Esophagus muscularis mucosa (tissue), 4 donors: ENCODE measurements at regions not wholly inside any gene's neighbourhood (a gene's known extent, or its start where the extent isn't known, plus 50 kb on each side); places are given as distances from the start of the nearest gene placed in this dataset.

Experiments used
- DNase-seq: peaks from one replicate; pipeline ENCODE4 v3.0.0-alpha.2; 2017; ENCODE audit errors: extremely low spot score
- H3K27ac ChIP-seq, 4 donors: fragments of 200-600 bp; sonication (generic); replicated peaks in 1 of 4; 1 replicate in 3 of 4; 2 replicates in 1 of 4; pipeline ENCODE4 v1.5.1; 2016 to 2019; ENCODE audit warnings: mild to moderate bottlenecking in 1 of 4
- H3K27me3 ChIP-seq, 4 donors: fragments of 200-600 bp; sonication (generic); one replicate each; pipeline versions ENCODE4 v1.5.1 to v1.6.0; 2016 to 2019
- H3K36me3 ChIP-seq, 4 donors: fragments of 200-600 bp; sonication (generic); one replicate each; pipeline ENCODE4 v1.5.1; 2016 to 2019
- H3K4me1 ChIP-seq, 4 donors: fragments of 200-600 bp; sonication (generic); one replicate each; pipeline ENCODE4 v1.5.1; 2016 to 2019
- H3K4me3 ChIP-seq, 4 donors: fragments of 200-600 bp; sonication (generic); 1 replicate in 2 of 4; 2 replicates in 2 of 4; pipeline ENCODE4 v1.5.1; 2016 to 2019; ENCODE audit warnings: mild to moderate bottlenecking in 4 of 4, moderate library complexity in 1 of 4
- H3K9me3 ChIP-seq, 4 donors: fragments of 200-600 bp; sonication (generic); 1 replicate in 3 of 4; 2 replicates in 1 of 4; pipeline ENCODE4 v1.5.1; 2016 to 2019
- CTCF ChIP-seq, 3 experiments: fragments of 200-600 bp in 2 of 3; fragments of 450-650 bp in 1 of 3; sonication (generic) in 2 of 3; IDR thresholded peaks; one replicate each; pipeline ENCODE4 v1.5.1; 2017 to 2019; ENCODE audit warnings: antibody characterized with exemption in 3 of 3, mild to moderate bottlenecking in 2 of 3, moderate library complexity in 1 of 3
- EP300 ChIP-seq: sonication (generic); formaldehyde crosslinking; IDR thresholded peaks from one replicate; pipeline ENCODE4 v1.6.1; 2017; ENCODE audit warnings: antibody characterized with exemption
- POLR2A ChIP-seq: fragments of 450-650 bp; IDR thresholded peaks from one replicate; pipeline ENCODE4 v1.6.1; 2017; ENCODE audit warnings: antibody characterized with exemption, moderate library complexity, mild to moderate bottlenecking, low read depth
- POLR2AphosphoS5 ChIP-seq, 2 donors: sonication (generic); formaldehyde crosslinking; IDR thresholded peaks; one replicate each; pipeline ENCODE4 v1.6.1; 2017; ENCODE audit warnings: antibody characterized with exemption in 2 of 2
- WGBS: methylation state at CpG from one replicate; pipeline ENCODE4 v1.1.5; 2018; 5-methylcytosine and 5-hydroxymethylcytosine counted together
- intact Hi-C: fragments of 100-400 bp; cut with DNase I; formaldehyde crosslinking; loops from one replicate; pipeline ENCODE4 v1.15.1; 2023

GRCh38 chr19:29428071-29428470 lies 97.7 kb upstream of the VSTM2B start:
- Histone ChIP-seq H3K9me3 (no peaks in the 10 kb centered on the region), H3K27me3 (peaks cover 0 to 40% (median 0%) of the 10 kb centered on the region in 4 donors), H3K4me1 (no peaks in the 10 kb centered on the region), H3K36me3 (no peaks in the 10 kb centered on the region), H3K27ac (no peak overlapping the region), H3K4me3 (no peak overlapping the region)
- no peak for TF ChIP-seq CTCF (IDR thresholded peaks at IDR 0.05)
- TF ChIP-seq EP300, result no peak
- TF ChIP-seq POLR2A, result no peak
- TF ChIP-seq POLR2AphosphoS5 (IDR thresholded peaks at IDR 0.05), result no peak
- whole genome bisulfite sequencing, result 67% methylated on average over 5 of the region's 7 CpGs
- no peak for DNase-seq
- intact Hi-C loops, result no loop called here

GRCh38 chr19:29429021-29429420 lies 96.8 kb upstream of the VSTM2B start:
- no peaks in the 10 kb centered on the region for H3K36me3 ChIP-seq
- no peak for DNase-seq
- TF ChIP-seq POLR2AphosphoS5 (IDR thresholded peaks at IDR 0.05) (no peak), EP300 (no peak), POLR2A (no peak), CTCF (IDR thresholded peaks at IDR 0.05) (no peak)
- H3K27ac ChIP-seq, result no peak overlapping the region
- intact Hi-C loops, result no loop called here
- H3K4me3 ChIP-seq, result no peak overlapping the region
- 97% methylated on average over 6 of the region's 9 CpGs for WGBS
- no peaks in the 10 kb centered on the region for H3K4me1 ChIP-seq
- no peaks in the 10 kb centered on the region for H3K9me3 ChIP-seq
- peaks cover 0 to 50% (median 2%) of the 10 kb centered on the region in 4 donors for H3K27me3 ChIP-seq

GRCh38 chr19:29429581-29429980 lies 96.2 kb upstream of the VSTM2B start:
- no peaks in the 10 kb centered on the region for H3K4me1 ChIP-seq
- no peak overlapping the region for H3K4me3 ChIP-seq
- intact Hi-C loops, result no loop called here
- TF ChIP-seq CTCF (IDR thresholded peaks at IDR 0.05) (no peak), POLR2A (no peak), POLR2AphosphoS5 (IDR thresholded peaks at IDR 0.05) (no peak), EP300 (no peak)
- no peaks in the 10 kb centered on the region for H3K9me3 ChIP-seq
- no peaks in the 10 kb centered on the region for H3K36me3 ChIP-seq
- peaks cover 0 to 50% (median 2%) of the 10 kb centered on the region in 4 donors for H3K27me3 ChIP-seq
- DNase-seq, result no peak
- no peak overlapping the region for H3K27ac ChIP-seq
- WGBS, result 73% methylated on average over 15 of the region's 15 CpGs

GRCh38 chr19:29431332-29431731 lies 94.5 kb upstream of the VSTM2B start:
- H3K27ac ChIP-seq, result no peak overlapping the region
- DNase-seq, result no peak
- no peaks in the 10 kb centered on the region for H3K36me3 ChIP-seq
- no peak for TF ChIP-seq EP300
- TF ChIP-seq POLR2AphosphoS5 (IDR thresholded peaks at IDR 0.05), result no peak
- TF ChIP-seq POLR2A, result no peak
- no peak for TF ChIP-seq CTCF (IDR thresholded peaks at IDR 0.05)
- 66% methylated on average over 7 of the region's 7 CpGs for WGBS
- H3K4me1 ChIP-seq, result no peaks in the 10 kb centered on the region
- intact Hi-C loops, result no loop called here
- peaks cover 0 to 37% (median 2%) of the 10 kb centered on the region in 4 donors for H3K27me3 ChIP-seq
- no peak overlapping the region for H3K4me3 ChIP-seq
- H3K9me3 ChIP-seq, result no peaks in the 10 kb centered on the region

GRCh38 chr19:29432677-29433076 lies 93.1 kb upstream of the VSTM2B start:
- peaks cover 0 to 43% (median 2%) of the 10 kb centered on the region in 4 donors for H3K27me3 ChIP-seq
- TF ChIP-seq POLR2AphosphoS5 (IDR thresholded peaks at IDR 0.05) (no peak), EP300 (no peak), CTCF (IDR thresholded peaks at IDR 0.05) (no peak)
- DNase-seq, result no peak
- no peak overlapping the region for H3K27ac ChIP-seq
- H3K9me3 ChIP-seq, result no peaks in the 10 kb centered on the region
- H3K4me3 ChIP-seq, result no peak overlapping the region
- 92% methylated on average over 4 of the region's 5 CpGs for WGBS
- no peaks in the 10 kb centered on the region for H3K4me1 ChIP-seq
- intact Hi-C loops, result no loop called here
- H3K36me3 ChIP-seq, result no peaks in the 10 kb centered on the region
